ENCODE measurements at regions not wholly inside any gene's neighbourhood (a gene's known extent, or its start where the extent isn't known, plus 50 kb on each side); places are given as distances from the start of the nearest gene placed in this dataset.

DNA sequence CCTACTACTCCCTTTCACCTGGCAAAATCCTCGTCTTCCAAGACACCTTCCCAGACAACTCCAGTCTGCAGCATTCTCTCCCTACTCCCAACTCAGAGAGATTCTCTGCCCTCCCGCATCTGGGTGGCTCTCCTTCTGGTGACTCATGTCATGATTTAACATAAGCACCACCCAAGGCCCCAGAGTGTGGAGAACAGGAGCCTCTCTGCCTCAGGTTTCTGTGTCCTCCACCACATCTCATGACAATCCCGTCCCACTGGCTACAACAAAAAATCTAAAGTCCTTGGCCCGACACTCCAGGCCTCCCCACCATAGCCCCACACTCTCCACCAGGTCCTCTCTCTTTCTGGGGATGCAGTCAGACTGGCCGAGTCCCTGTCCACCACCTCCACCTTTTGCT is 197.1 kb downstream of the BCL11A start:
- CTCF ChIA-PET, result no interaction called here

DNA sequence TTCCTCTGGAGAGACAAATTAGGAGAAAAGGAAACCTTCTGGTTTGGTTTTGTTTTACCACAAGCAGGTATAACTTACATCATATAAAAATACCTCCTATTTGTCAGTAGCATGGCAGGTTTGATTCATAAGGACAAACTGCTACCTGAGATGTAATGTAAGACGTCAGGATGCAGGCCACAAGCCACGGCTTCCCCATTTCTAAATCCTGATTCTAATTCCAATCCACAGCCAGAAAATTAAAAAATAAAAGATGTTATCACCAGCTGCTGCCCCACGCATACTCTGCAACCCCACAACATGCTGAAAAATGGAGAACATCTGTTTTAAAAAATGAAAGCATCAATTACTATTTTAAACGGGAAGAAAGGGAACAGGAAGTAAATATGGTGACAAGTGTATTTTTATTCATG is 197.6 kb downstream of the BCL11A start:
- CTCF ChIA-PET, result no interaction called here
- H3K27me3 ChIP-seq (replicated peaks in 1 of 2; ENCODE audit: control insufficient read depth in 2 of 2, insufficient read depth in 2 of 2, low read length in 1 of 2), result no peaks in the 10 kb centered on the region
- H4K20me1 ChIP-seq (ENCODE audit: control insufficient read depth, insufficient read depth), result no peaks in the 10 kb centered on the region
- WGBS (ENCODE audit: insufficient coverage, insufficient replicate concordance, low lambda C conversion rate, missing lambda C conversion rate), result 3% methylated on average over 4 of the region's 4 CpGs
- intact Hi-C loops (cut with micrococcal nuclease; ENCODE audit: unreplicated experiment), result loop anchor here (5.0 kb wide), 2 partner anchors 56 to 81 kb away; no protein-coding TSS in a partner anchor
- peak overlapping the region; percentile 89 for H3K4me2 ChIP-seq (ENCODE audit: control insufficient read depth, insufficient read depth)
- DNase-seq (ENCODE audit: low read depth, low spot score) (no peak), FAIRE-seq (no peak), ATAC-seq (peak; percentile 47)
- SMC1A ChIA-PET (ENCODE audit: uncharacterized antibody, unreplicated experiment), result interaction anchor here (2.6 to 3.0 kb wide), 2 partner anchors 11 to 90 kb away, joined by 9 to 11 read pairs; no protein-coding TSS in a partner anchor
- peak overlapping the region; percentile 68 for H3K9ac ChIP-seq (ENCODE audit: control insufficient read depth, insufficient read depth, low read length)
- peak overlapping the region; percentile 48; the same call in 1 of the 2 replicates for H3K4me3 ChIP-seq
- H2AFZ ChIP-seq (ENCODE audit: control insufficient read depth, low read depth, low read length), result peak overlapping the region; percentile 86
- H3K36me3 ChIP-seq (ENCODE audit: control insufficient read depth in 2 of 2, insufficient read depth in 2 of 2, low read length in 1 of 2), result no peaks in the 10 kb centered on the region
- no TSS peak for BruUV-seq (replicated peaks)
- H3K4me1 ChIP-seq (ENCODE audit: control insufficient read depth, insufficient read depth, low read length), result peaks cover 85% of the 10 kb centered on the region
- in situ Hi-C loops (cut with MboI), result no loop called here
- H3K9me3 ChIP-seq (replicated peaks; ENCODE audit: control insufficient read depth, insufficient read depth, low read length), result no peaks in the 10 kb centered on the region; the same call in 1 of the 3 replicates
- RAD21 ChIA-PET (ENCODE audit: unreplicated experiment), result no interaction called here
- POLR2A ChIA-PET, result no interaction called here
- H3K79me2 ChIP-seq (ENCODE audit: control insufficient read depth, insufficient read depth, low read length), result peaks cover 1% of the 10 kb centered on the region; the same call in 1 of the 2 replicates
- peak overlapping the region; percentile 99 for H3K27ac ChIP-seq (ENCODE audit: control insufficient read depth, insufficient read depth)
- no peak for TF ChIP-seq MYB (IDR thresholded peaks at IDR 0.05; ENCODE audit: borderline replicate concordance, low read depth, low read length)
- peak; percentile 20; the same call in 1 of the 2 replicates for TF ChIP-seq CBFB (IDR thresholded peaks at IDR 0.05; ENCODE audit: low read depth)
- TF ChIP-seq ETV6 (conservative IDR thresholded peaks at IDR 0.05 in 1 of 2, IDR thresholded peaks at IDR 0.05 in 1 of 2; ENCODE audit: borderline replicate concordance in 1 of 2, low read depth in 1 of 2), result no peak
- TF ChIP-seq TARDBP (IDR thresholded peaks at IDR 0.05; ENCODE audit: borderline replicate concordance), result no peak
- peak; percentile 62 for TF ChIP-seq NFIC (IDR thresholded peaks at IDR 0.05; ENCODE audit: low read depth, low read length)
- TF ChIP-seq, protein P1, sequence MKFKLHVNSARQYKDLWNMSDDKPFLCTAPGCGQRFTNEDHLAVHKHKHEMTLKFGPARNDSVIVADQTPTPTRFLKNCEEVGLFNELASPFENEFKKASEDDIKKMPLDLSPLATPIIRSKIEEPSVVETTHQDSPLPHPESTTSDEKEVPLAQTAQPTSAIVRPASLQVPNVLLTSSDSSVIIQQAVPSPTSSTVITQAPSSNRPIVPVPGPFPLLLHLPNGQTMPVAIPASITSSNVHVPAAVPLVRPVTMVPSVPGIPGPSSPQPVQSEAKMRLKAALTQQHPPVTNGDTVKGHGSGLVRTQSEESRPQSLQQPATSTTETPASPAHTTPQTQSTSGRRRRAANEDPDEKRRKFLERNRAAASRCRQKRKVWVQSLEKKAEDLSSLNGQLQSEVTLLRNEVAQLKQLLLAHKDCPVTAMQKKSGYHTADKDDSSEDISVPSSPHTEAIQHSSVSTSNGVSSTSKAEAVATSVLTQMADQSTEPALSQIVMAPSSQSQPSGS (IDR thresholded peaks at IDR 0.05; ENCODE audit: low read length), result no peak
- TF ChIP-seq, protein P2, sequence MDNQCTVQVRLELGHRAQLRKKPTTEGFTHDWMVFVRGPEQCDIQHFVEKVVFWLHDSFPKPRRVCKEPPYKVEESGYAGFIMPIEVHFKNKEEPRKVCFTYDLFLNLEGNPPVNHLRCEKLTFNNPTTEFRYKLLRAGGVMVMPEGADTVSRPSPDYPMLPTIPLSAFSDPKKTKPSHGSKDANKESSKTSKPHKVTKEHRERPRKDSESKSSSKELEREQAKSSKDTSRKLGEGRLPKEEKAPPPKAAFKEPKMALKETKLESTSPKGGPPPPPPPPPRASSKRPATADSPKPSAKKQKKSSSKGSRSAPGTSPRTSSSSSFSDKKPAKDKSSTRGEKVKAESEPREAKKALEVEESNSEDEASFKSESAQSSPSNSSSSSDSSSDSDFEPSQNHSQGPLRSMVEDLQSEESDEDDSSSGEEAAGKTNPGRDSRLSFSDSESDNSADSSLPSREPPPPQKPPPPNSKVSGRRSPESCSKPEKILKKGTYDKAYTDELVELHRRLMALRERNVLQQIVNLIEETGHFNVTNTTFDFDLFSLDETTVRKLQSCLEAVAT (IDR thresholded peaks at IDR 0.05), result no peak
- TF ChIP-seq ATF7 (IDR thresholded peaks at IDR 0.05; ENCODE audit: low read depth), result 0 out of 2 replicates have a peak, but pooled peaks have one; percentile 15
- TF ChIP-seq NFYA (IDR thresholded peaks at IDR 0.05; ENCODE audit: borderline replicate concordance, low read depth, low read length), result no peak
- 0 out of 2 replicates have a peak, but pooled peaks have one; percentile 49 for TF ChIP-seq TBL1XR1 (IDR thresholded peaks at IDR 0.05; ENCODE audit: low read depth, low read length)
- TF ChIP-seq RUNX3 (IDR thresholded peaks at IDR 0.05; ENCODE audit: low read length), result peak; percentile 78
- no peak for TF ChIP-seq NFYB (IDR thresholded peaks at IDR 0.05; ENCODE audit: insufficient read depth, low read depth, low read length)
- TF ChIP-seq MTA2 (IDR thresholded peaks at IDR 0.05; ENCODE audit: low read depth), result peak; percentile 53; the same call in 1 of the 2 replicates
- peak; percentile 33; the same call in 1 of the 2 replicates for TF ChIP-seq JUNB (IDR thresholded peaks at IDR 0.05)

More for the DNA sequence above, 197.1 kb downstream of the BCL11A start:
- no peak for FAIRE-seq
- ChIA-PET POLR2A (interaction anchor here (0.7 kb wide), 1 partner anchor 57 kb away, joined by 3 read pairs; no protein-coding TSS in a partner anchor), SMC1A (ENCODE audit: uncharacterized antibody, unreplicated experiment) (no interaction called here), RAD21 (ENCODE audit: unreplicated experiment) (no interaction called here)
- no peak for DNase-seq (ENCODE audit: low read depth, low spot score)
- no TSS peak for BruUV-seq (replicated peaks)
- H3K4me3 ChIP-seq, result peak overlapping the region; percentile 48; the same call in 1 of the 2 replicates
- H3K27ac ChIP-seq (ENCODE audit: control insufficient read depth, insufficient read depth), result peak overlapping the region; percentile 99
- intact Hi-C loops (cut with micrococcal nuclease; ENCODE audit: unreplicated experiment) (loop anchor here (5.0 kb wide), 2 partner anchors 56 to 81 kb away; no protein-coding TSS in a partner anchor), in situ Hi-C loops (cut with MboI) (no loop called here)
- H3K9me3 ChIP-seq (replicated peaks; ENCODE audit: control insufficient read depth, insufficient read depth, low read length), result no peaks in the 10 kb centered on the region; the same call in 2 of the 3 replicates
- H2AFZ ChIP-seq (ENCODE audit: control insufficient read depth, low read depth, low read length), result peak overlapping the region; percentile 86
- H3K27me3 ChIP-seq (replicated peaks in 1 of 2; ENCODE audit: control insufficient read depth in 2 of 2, insufficient read depth in 2 of 2, low read length in 1 of 2), result no peaks in the 10 kb centered on the region
- H3K4me2 ChIP-seq (ENCODE audit: control insufficient read depth, insufficient read depth), result peak overlapping the region; percentile 89
- ATAC-seq, result peak; percentile 5; the same call in 1 of the 3 replicates
- H3K79me2 ChIP-seq (ENCODE audit: control insufficient read depth, insufficient read depth, low read length), result peaks cover 1% of the 10 kb centered on the region; the same call in 1 of the 2 replicates
- H3K9ac ChIP-seq (ENCODE audit: control insufficient read depth, insufficient read depth, low read length), result peak overlapping the region; percentile 68
- TF ChIP-seq EED (IDR thresholded peaks at IDR 0.05; ENCODE audit: low read depth), result 0 out of 2 replicates have a peak, but pooled peaks have one; percentile 14
- no peak for TF ChIP-seq HDAC6 (IDR thresholded peaks at IDR 0.05; ENCODE audit: unreplicated experiment)
- no peak for TF ChIP-seq BCL11A (IDR thresholded peaks at IDR 0.05; ENCODE audit: low read depth, low read length)
- no peaks in the 10 kb centered on the region for H4K20me1 ChIP-seq (ENCODE audit: control insufficient read depth, insufficient read depth)
- 12% methylated on average over 5 of the region's 5 CpGs for WGBS (ENCODE audit: insufficient coverage, insufficient replicate concordance, low lambda C conversion rate, missing lambda C conversion rate)
- peaks cover 83% of the 10 kb centered on the region for H3K4me1 ChIP-seq (ENCODE audit: control insufficient read depth, insufficient read depth, low read length)
- H3K36me3 ChIP-seq (ENCODE audit: control insufficient read depth in 2 of 2, insufficient read depth in 2 of 2, low read length in 1 of 2), result no peaks in the 10 kb centered on the region

Measured in GM12878 (cell line).